ENCODE measurements at regions not wholly inside any gene's neighbourhood (a gene's known extent, or its start where the extent isn't known, plus 50 kb on each side); places are given as distances from the start of the nearest gene placed in this dataset.

GRCh38 chr20:57919049-57919448 lies 209.2 kb upstream of the PMEPA1 start:
- WGBS (ENCODE audit: insufficient coverage, insufficient replicate concordance, low lambda C conversion rate, missing lambda C conversion rate), result 7% methylated on average over 3 of the region's 3 CpGs

More at GRCh38 chr20:57919049-57919448, 209.2 kb upstream of the PMEPA1 start:
- ATAC-seq, result no peak
- Histone ChIP-seq H3K27me3 (replicated peaks in 1 of 2; ENCODE audit: control insufficient read depth in 2 of 2, insufficient read depth in 2 of 2, low read length in 1 of 2) (peaks cover 0 to 4% of the 10 kb centered on the region in 2 experiments; a peak in 3 of 4 replicates), H3K9me3 (replicated peaks; ENCODE audit: control insufficient read depth, insufficient read depth, low read length) (no peaks in the 10 kb centered on the region), H4K20me1 (ENCODE audit: control insufficient read depth, insufficient read depth) (no peaks in the 10 kb centered on the region), H3K4me2 (ENCODE audit: control insufficient read depth, insufficient read depth) (no peak overlapping the region), H3K4me1 (ENCODE audit: control insufficient read depth, insufficient read depth, low read length) (no peaks in the 10 kb centered on the region), H3K27ac (ENCODE audit: control insufficient read depth, insufficient read depth) (no peak overlapping the region), H3K4me3 (no peak overlapping the region), H3K79me2 (ENCODE audit: control insufficient read depth, insufficient read depth, low read length) (no peaks in the 10 kb centered on the region), H3K36me3 (ENCODE audit: control insufficient read depth in 2 of 2, insufficient read depth in 2 of 2, low read length in 1 of 2) (no peaks in the 10 kb centered on the region), H3K9ac (ENCODE audit: control insufficient read depth, insufficient read depth, low read length) (no peak overlapping the region), H2AFZ (ENCODE audit: control insufficient read depth, low read depth, low read length) (no peak overlapping the region)
- SMC1A ChIA-PET (ENCODE audit: uncharacterized antibody, unreplicated experiment), result no interaction called here
- POLR2A ChIA-PET, result no interaction called here
- CTCF ChIA-PET, result no interaction called here
- RAD21 ChIA-PET (ENCODE audit: unreplicated experiment), result no interaction called here
- no peak for FAIRE-seq
- BruUV-seq (replicated peaks), result no TSS peak
- DNase-seq (ENCODE audit: low read depth, low spot score), result no peak
- in situ Hi-C loops (cut with MboI), result no loop called here
- intact Hi-C loops (cut with micrococcal nuclease; ENCODE audit: unreplicated experiment), result no loop called here
- TF ChIP-seq CREM (IDR thresholded peaks at IDR 0.05; ENCODE audit: low read depth), result no peak
- TF ChIP-seq, protein P1, sequence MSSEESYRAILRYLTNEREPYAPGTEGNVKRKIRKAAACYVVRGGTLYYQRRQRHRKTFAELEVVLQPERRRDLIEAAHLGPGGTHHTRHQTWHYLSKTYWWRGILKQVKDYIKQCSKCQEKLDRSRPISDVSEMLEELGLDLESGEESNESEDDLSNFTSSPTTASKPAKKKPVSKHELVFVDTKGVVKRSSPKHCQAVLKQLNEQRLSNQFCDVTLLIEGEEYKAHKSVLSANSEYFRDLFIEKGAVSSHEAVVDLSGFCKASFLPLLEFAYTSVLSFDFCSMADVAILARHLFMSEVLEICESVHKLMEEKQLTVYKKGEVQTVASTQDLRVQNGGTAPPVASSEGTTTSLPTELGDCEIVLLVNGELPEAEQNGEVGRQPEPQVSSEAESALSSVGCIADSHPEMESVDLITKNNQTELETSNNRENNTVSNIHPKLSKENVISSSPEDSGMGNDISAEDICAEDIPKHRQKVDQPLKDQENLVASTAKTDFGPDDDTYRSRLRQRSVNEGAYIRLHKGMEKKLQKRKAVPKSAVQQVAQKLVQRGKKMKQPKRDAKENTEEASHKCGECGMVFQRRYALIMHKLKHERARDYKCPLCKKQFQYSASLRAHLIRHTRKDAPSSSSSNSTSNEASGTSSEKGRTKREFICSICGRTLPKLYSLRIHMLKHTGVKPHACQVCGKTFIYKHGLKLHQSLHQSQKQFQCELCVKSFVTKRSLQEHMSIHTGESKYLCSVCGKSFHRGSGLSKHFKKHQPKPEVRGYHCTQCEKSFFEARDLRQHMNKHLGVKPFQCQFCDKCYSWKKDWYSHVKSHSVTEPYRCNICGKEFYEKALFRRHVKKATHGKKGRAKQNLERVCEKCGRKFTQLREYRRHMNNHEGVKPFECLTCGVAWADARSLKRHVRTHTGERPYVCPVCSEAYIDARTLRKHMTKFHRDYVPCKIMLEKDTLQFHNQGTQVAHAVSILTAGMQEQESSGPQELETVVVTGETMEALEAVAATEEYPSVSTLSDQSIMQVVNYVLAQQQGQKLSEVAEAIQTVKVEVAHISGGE (CRISPR knock-in tag; IDR thresholded peaks at IDR 0.05), result no peak
- TF ChIP-seq STAT1 (conservative IDR thresholded peaks at IDR 0.05), result no peak
- TF ChIP-seq MXI1 (IDR thresholded peaks at IDR 0.05; ENCODE audit: low read depth, low read length), result no peak
- TF ChIP-seq HCFC1 (IDR thresholded peaks at IDR 0.05; ENCODE audit: low read length), result no peak
- TF ChIP-seq POU2F2 (IDR thresholded peaks at IDR 0.05; ENCODE audit: borderline replicate concordance, low read depth, low read length), result no peak

Measured in GM12878 (cell line).